ENCODE measurements at regions not wholly inside any gene's neighbourhood (a gene's known extent, or its start where the extent isn't known, plus 50 kb on each side); places are given as distances from the start of the nearest gene placed in this dataset.

GRCh38 chr18:64679121-64679520 is 530.2 kb upstream of the LINC00305 start:
- TF ChIP-seq CTCF (IDR thresholded peaks at IDR 0.05; ENCODE audit: low read depth, low read length, poor library complexity, severe bottlenecking), result no peak
- TF ChIP-seq EZH2phosphoT487 (IDR thresholded peaks at IDR 0.05; ENCODE audit: borderline replicate concordance, low read length), result no peak
